ENCODE measurements at regions not wholly inside any gene's neighbourhood (a gene's known extent, or its start where the extent isn't known, plus 50 kb on each side); places are given as distances from the start of the nearest gene placed in this dataset.

GRCh38 chr11:34790620-34791019 is 125.6 kb downstream of the APIP start:
- no peak overlapping the region for H2AFZ ChIP-seq (replicated peaks; ENCODE audit: low read length, poor library complexity)
- no peak overlapping the region for H3K18ac ChIP-seq (ENCODE audit: low read depth, low read length)
- H2BK20ac ChIP-seq (ENCODE audit: low read depth, low read length): no peak overlapping the region
- no peak overlapping the region for H2BK5ac ChIP-seq (ENCODE audit: low read depth, low read length, poor library complexity, severe bottlenecking)
- no peak overlapping the region for H4K5ac ChIP-seq (ENCODE audit: low read depth, low read length)
- H3K56ac ChIP-seq (ENCODE audit: extremely low read depth, insufficient read depth, low read length): no peak overlapping the region
- no peak overlapping the region for H3K23ac ChIP-seq (ENCODE audit: low read depth, low read length)
- no TSS peak for BruUV-seq (replicated peaks)
- peak overlapping the region; percentile 66; the same call in 2 of the 3 replicates for H2BK15ac ChIP-seq (ENCODE audit: low read depth, low read length)
- no peak overlapping the region for H3K4me2 ChIP-seq (ENCODE audit: low read depth, low read length)
- H3K9ac ChIP-seq (ENCODE audit: low read depth, low read length): no peak overlapping the region
- H2AK9ac ChIP-seq (replicated peaks; ENCODE audit: low read depth, low read length, poor library complexity): no peak overlapping the region
- no peak overlapping the region for H4K91ac ChIP-seq (ENCODE audit: insufficient read depth, low read depth, low read length)
- dilution Hi-C loops (cut with HindIII; ENCODE audit: low sequenced_read_pairs, unreplicated experiment): no loop called here
- no peak overlapping the region for H2AK5ac ChIP-seq (ENCODE audit: low read depth, low read length)
- no peaks in the 10 kb centered on the region; the same call in 1 of the 2 replicates for H3K27me3 ChIP-seq (ENCODE audit: control insufficient read depth, insufficient read depth, low read length)
- DNase-seq (no peak), ATAC-seq (ENCODE audit: low read depth) (no peak)
- POLR2A ChIA-PET (ENCODE audit: unreplicated experiment): interaction anchor here (0.6 kb wide), 1 partner anchor 39 kb away, joined by 3 read pairs; no protein-coding TSS in a partner anchor
- H4K8ac ChIP-seq (ENCODE audit: low read depth in 2 of 2, low read length in 2 of 2): no peak overlapping the region
- no peak overlapping the region for H2BK120ac ChIP-seq (ENCODE audit: low read depth, low read length)
- peaks cover 7% of the 10 kb centered on the region; the same call in 1 of the 2 replicates for H3K4me1 ChIP-seq (ENCODE audit: control insufficient read depth, insufficient read depth, low read length)
- H3K36me3 ChIP-seq (ENCODE audit: control insufficient read depth, insufficient read depth, low read length): no peaks in the 10 kb centered on the region
- H3K79me1 ChIP-seq (ENCODE audit: low read depth in 1 of 2, low read length in 2 of 2): no peaks in the 10 kb centered on the region
- intact Hi-C loops (cut with micrococcal nuclease): no loop called here
- no peak overlapping the region for H3K4ac ChIP-seq (ENCODE audit: low read depth, low read length)
- H3K9me3 ChIP-seq (ENCODE audit: control insufficient read depth, insufficient read depth, low read length): peaks cover 5% of the 10 kb centered on the region; the same call in 1 of the 2 replicates
- H3K9me1 ChIP-seq (ENCODE audit: insufficient read depth, low read length): peaks cover 4% of the 10 kb centered on the region; the same call in 1 of the 2 replicates
- no peaks in the 10 kb centered on the region for H4K20me1 ChIP-seq (ENCODE audit: insufficient read depth, low read length)
- no peak for TF ChIP-seq CTCF (conservative IDR thresholded peaks at IDR 0.05; ENCODE audit: low read depth, low read length)
- no peak for TF ChIP-seq MAFK (IDR thresholded peaks at IDR 0.05; ENCODE audit: low read depth, low read length)
- no peak for TF ChIP-seq MAZ (IDR thresholded peaks at IDR 0.05; ENCODE audit: borderline replicate concordance, low read depth, low read length)
- TF ChIP-seq RFX5 (IDR thresholded peaks at IDR 0.05; ENCODE audit: low read depth, low read length): no peak
- no peak for TF ChIP-seq RCOR1 (IDR thresholded peaks at IDR 0.05; ENCODE audit: insufficient replicate concordance, low read length)
- TF ChIP-seq POLR2A (IDR thresholded peaks at IDR 0.05; ENCODE audit: low read depth, low read length): no peak
- no peak for TF ChIP-seq ELK1 (IDR thresholded peaks at IDR 0.05; ENCODE audit: borderline replicate concordance, low read depth, low read length)
- TF ChIP-seq SMC3 (IDR thresholded peaks at IDR 0.05; ENCODE audit: low read depth, low read length): no peak
- TF ChIP-seq USF2 (IDR thresholded peaks at IDR 0.05; ENCODE audit: low read depth, low read length): no peak
- no peak for TF ChIP-seq BHLHE40 (IDR thresholded peaks at IDR 0.05; ENCODE audit: low read depth, low read length)
- no peak for TF ChIP-seq CHD1 (IDR thresholded peaks at IDR 0.05; ENCODE audit: low read depth, low read length)
- no peak for TF ChIP-seq NFE2L2 (IDR thresholded peaks at IDR 0.05; ENCODE audit: low read depth, low read length)
- TF ChIP-seq RAD21 (IDR thresholded peaks at IDR 0.05; ENCODE audit: low read length): no peak
- TF ChIP-seq CEBPB (IDR thresholded peaks at IDR 0.05; ENCODE audit: low read depth, low read length): no peak
- no peak for TF ChIP-seq MXI1 (IDR thresholded peaks at IDR 0.05; ENCODE audit: borderline replicate concordance, low read depth, low read length)
- no peak for TF ChIP-seq FOS (IDR thresholded peaks at IDR 0.05; ENCODE audit: low read depth, low read length)
- CTCF ChIA-PET: no interaction called here
- WGBS, 2 experiments (ENCODE audit: extremely low coverage in 2 of 2, insufficient read length in 1 of 2): no CpG with 5 or more reads among the region's 3 CpGs
- no peak overlapping the region for H3K27ac ChIP-seq (ENCODE audit: insufficient read depth, low read length)
- H3K14ac ChIP-seq (replicated peaks; ENCODE audit: low read depth, low read length): no peak overlapping the region
- no peak overlapping the region for H3K4me3 ChIP-seq (ENCODE audit: insufficient read depth, low read depth, low read length)
- in situ Hi-C loops (cut with MboI; ENCODE audit: low sequenced_read_pairs): no loop called here
